HuH-7 (cell line): ENCODE measurements at regions not wholly inside any gene's neighbourhood (a gene's known extent, or its start where the extent isn't known, plus 50 kb on each side); places are given as distances from the start of the nearest gene placed in this dataset.
"Not testable (repeated sequence)": the region's sequence is repeated elsewhere in the genome, so short reads cannot be mapped to it uniquely, and the experiment has no call there.

Experiments
- DNase-seq: peaks from one replicate; pipeline ENCODE4 v3.0.0; 2011; ENCODE audit warnings: low spot score

DNA sequence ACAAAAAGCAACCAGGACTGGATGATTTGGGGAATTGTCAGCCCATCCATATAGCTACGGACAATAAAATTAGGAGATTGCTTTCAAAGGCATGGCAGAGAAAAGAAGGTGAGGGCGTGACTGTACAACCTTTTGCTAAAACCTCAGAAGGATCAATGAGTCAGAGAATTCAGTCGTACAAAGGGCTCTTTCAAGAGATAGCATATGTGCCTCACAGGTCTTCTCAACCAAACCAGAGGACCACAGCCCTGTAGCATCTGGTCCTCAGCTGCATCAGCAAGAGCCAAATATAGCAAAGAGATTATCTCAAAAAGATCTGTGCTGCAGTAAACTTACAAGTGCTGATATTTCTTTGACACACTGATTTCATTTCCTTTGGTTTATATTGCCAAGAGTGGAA, 149.9 kb upstream of the RAB6C start:
- no peak for DNase-seq

- DNase-seq, result no peak
Measured at GRCh38 chr2:129831018-129831417, 148.4 kb upstream of the RAB6C start.

DNA sequence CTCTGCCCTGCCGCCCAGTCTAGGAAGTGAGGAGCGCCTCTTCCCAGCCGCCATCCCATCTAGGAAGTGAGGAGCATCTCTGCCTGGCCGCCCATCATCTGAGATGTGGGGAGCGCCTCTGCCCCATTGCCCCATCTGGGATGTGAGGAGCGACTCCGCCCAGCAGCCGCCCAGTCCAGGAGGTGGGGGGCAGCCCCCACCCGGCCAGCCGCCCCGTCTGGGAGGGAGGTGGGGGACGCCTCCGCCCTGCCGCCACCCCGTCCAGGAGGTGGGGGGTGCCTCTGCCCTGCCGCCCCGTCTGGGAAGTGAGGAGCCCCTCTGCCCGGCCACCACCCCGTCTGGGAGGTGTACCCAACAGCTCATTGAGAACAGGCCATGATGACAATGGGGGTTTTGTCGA, 146.0 kb upstream of the RAB6C start:
- not testable (repeated sequence) for DNase-seq

GRCh38 chr2:129847043-129847442, 132.4 kb upstream of the RAB6C start:
- DNase-seq, result no peak

DNA sequence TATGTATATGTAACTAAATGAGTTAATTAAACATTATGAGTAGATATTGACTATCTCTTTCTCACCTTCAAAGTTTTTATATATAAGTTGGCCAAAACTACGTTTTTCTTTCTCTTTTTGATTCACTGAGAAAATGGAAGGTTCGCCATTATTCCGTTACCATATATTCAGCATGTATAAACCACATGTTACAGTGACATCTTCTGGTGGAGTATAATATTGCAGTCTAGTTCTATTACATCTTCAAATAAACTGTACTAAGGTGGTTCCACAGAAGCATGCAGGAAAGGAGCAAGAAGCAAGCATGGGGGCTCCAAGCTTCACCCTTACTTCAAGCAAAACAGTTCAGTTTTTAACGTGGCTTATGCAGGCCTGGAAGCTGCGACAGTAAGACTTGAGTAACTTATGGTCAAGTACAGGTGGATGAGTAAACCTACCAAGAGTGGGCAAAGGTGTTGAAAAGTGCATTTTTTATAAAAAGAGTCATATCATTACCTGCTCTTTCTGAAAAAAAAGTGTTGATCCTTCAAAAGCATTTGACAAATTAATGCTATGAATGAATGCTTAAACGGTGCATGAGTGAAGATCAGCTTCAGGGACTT, 129.8 kb upstream of the RAB6C start:
- peak; percentile 40 for DNase-seq

DNA sequence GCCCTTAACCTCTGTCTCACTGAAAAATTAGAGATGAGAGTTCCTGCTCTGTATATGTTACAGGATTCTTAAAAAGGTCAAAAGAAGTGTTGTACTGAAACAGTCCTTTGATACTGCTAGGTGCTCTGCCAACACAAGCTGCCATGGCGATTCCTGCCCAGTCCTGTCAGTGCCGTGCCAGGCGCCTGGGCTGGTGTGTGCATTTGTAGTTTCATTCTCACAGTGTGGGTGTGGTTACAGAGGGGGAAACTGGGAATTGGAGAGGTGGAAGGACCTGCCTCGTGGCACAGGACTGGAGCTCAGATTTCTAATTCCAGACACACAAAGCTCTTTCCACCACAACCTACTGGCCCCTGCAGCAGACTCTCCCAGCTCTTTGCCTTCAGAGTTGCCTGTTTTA, 122.3 kb upstream of the RAB6C start:
- no peak for DNase-seq

GRCh38 chr2:129859175-129859574, 120.3 kb upstream of the RAB6C start:
- DNase-seq, result no peak

GRCh38 chr2:129860088-129860487, 119.4 kb upstream of the RAB6C start:
- no peak for DNase-seq

GRCh38 chr2:129861666-129862288, 117.7 kb upstream of the RAB6C start:
- no peak for DNase-seq

GRCh38 chr2:129862668-129863067, 116.8 kb upstream of the RAB6C start:
- DNase-seq, result no peak

DNA sequence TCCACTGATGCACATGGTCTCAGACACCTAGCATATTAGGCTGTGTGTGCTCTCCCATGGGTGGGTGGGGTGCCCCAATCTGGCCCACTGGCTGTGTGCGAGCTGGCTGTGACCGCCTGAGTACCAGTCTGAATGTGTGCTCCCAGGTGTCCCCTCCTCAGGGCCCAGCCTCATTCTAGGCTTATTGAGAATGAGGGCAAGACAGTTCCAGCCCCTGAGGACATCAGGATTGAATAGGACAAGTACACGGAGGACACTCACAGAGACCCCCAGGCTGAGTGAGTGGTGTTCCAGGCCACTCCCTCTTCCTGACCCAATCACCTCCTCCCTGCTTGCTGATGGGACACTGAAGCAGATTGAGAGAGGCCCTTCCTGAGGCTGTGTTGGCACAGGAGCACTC, 116.1 kb upstream of the RAB6C start:
- no peak for DNase-seq

DNA sequence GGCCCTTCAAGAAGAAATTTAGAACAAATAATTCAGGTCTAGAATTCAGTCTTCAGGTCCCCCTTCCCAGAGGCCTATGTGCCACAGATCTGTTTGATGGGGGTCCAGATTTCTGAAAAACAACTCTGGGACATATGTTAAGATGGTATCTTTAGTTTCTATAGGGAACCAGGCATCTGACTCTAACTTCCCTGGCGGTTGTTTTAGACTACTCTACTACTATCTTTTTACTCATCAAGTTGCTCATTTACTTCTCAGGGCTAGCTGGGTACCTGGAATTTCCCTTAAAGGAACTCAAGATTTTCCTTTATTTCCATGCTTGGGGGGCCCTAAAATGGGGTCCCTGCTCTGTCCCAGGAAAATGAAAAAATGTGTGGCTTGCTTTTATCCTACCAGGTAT, 114.7 kb upstream of the RAB6C start:
- no peak for DNase-seq

DNA sequence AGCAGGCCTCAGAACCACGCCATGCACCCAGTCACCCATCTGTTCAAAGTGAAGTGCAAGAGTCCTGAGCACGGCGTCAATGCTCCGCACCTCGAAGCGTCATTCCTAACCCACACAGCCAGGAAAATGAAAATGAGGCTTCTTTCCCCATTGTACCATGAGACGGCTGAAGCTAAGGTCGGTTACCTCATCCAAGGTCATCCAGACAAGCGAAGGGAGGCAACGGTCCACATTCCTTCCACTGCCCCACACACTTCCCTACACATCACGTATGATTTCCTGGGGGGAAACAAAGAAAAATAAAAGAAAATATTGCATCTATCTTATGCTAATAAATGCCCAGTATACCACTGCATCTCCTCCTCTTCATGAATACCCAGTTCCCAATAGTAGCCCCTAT, 113.5 kb upstream of the RAB6C start:
- DNase-seq, result no peak

DNA sequence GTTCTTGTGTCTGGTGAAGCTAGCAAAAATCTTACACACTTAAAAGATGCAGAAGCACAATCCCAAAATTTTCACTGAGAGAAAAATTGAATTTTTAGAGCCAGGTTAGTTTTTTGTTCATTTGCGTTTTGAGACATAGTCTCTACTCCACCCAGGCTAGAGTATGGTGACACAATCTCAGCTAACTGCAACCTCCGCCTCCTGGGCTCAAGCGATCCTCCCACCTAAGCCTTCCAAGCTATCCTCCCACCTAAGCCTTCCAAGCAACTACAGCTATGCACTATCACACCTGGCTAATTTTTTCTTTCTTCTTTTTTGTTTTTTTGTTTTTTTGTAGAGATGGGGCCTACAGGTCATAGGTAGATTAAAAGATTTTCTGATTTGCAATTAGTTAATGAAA, 113.1 kb upstream of the RAB6C start:
- no peak for DNase-seq

DNA sequence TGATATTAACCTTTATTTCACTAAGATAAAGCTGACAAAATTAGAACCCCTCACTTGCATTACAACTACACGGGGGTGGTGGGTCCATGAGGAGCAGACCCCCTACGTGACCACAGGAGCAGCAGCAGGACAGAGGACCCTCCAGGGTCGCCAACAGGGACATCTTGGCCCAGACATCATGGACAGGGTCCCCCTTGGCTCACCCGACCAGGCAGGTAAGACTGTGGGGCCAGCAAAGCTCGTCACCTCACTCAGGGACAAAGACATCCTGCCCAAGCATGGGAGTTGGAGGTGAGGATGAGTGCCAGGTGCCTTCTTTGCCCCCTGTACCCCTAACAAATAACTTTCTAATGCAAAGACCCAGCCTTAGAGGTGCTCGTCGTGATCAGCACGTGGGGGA, 111.3 kb upstream of the RAB6C start:
- no peak for DNase-seq

DNA sequence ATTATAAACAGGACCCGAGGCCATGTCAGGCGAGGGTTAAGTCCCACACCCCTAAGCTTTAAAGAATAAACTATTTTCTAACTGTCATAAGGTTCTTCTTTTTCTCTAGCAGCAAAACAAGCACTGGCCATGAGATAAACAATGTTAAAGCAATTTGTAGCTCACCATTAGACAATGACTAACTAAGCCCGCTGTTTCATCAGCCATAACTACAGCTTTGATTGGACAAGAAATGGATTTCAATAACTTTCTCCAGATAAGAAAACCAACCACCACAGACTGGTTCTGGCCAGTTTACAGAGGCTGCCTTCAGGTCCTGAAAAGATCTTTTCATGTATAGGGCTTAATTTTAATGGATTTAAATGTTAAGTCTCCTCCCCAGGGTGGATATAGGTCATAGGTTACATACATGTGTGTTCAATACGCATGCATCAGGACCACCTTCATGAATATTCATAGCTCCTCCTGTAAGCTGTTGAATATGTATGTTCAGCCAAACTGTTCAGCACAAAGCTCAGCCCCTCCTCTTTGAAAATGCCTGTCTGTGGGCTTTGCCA, 108.7 kb upstream of the RAB6C start:
- no peak for DNase-seq

- no peak for DNase-seq
Measured at GRCh38 chr2:129872446-129872845, 107.0 kb upstream of the RAB6C start.

DNA sequence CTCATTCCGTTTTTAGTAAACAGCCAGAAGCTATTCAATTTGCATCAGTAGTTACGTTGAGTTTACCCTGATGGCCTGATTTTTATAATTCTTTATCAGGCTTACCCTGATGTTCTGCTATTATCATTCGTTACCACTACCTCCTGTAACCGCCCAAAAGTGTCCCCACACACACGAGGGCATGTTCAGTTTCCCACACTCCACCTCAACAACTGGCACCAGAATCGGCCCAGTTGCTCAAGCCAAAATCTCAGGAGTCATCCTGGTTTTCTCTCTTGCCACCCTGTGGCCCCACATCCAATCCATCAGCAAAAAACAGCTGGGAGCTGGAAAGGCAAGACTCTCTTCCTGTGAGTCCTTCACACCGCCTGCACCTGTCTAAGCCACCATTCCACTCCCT, 102.9 kb upstream of the RAB6C start:
- no peak for DNase-seq

DNA sequence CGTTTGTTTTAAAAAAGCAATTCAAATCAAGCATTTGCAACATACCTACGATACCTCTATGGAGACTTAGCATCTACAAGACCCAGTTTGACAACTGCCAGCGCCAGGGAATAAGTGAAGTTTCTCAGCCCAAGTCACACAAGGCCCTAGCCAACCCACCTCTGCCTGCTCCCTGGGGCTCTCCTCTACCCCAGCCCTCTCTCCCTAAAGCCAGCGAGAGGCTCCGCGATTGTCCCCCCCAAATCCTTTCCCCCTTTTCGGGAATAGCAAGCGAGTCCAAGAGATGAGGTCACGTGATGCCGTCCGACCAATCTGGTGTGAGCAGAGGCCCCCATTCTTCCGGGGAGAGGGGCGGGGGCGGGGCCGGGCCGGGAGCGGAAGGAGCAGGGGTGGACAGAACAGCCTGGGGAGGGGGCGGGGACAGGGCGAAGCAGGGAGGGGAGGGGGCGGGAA, 102.2 kb upstream of the RAB6C start:
- no peak for DNase-seq

- DNase-seq, result no peak
Measured at GRCh38 chr2:129877795-129878775, 101.4 kb upstream of the RAB6C start.

- no peak for DNase-seq
Measured at GRCh38 chr2:129879614-129880180, 99.8 kb upstream of the RAB6C start.

GRCh38 chr2:129880309-129880708, 99.2 kb upstream of the RAB6C start:
- DNase-seq, result no peak
